Neural cell (in vitro differentiated cells): ENCODE measurements at regions not wholly inside any gene's neighbourhood (a gene's known extent, or its start where the extent isn't known, plus 50 kb on each side); places are given as distances from the start of the nearest gene placed in this dataset.

Experiments
- H2AFZ ChIP-seq: fragments of 200-600, 300-800 bp; sonication (generic), shearing (Covaris generic); 2 replicates; pipeline ENCODE4 v1.6.0; 2014; ENCODE audit warnings: low read depth, mild to moderate bottlenecking, antibody characterized with exemption, low read length, moderate library complexity
- H3F3A ChIP-seq: fragments of 200-600 bp; shearing (Covaris generic); 2 replicates; pipeline ENCODE4 v1.6.1; 2016; ENCODE audit warnings: mild to moderate bottlenecking, moderate library complexity, mixed read lengths, antibody characterized with exemption, low read length; ENCODE audit not compliant: insufficient read depth, poor library complexity, severe bottlenecking
- H3K27ac ChIP-seq: fragments of 200-600, 300-800 bp; sonication (generic), shearing (Covaris generic); 2 replicates; pipeline ENCODE4 v1.5.1; 2014; ENCODE audit warnings: mild to moderate bottlenecking, low read length, moderate library complexity
- H3K27me3 ChIP-seq: fragments of 300-800, 200-600 bp; sonication (generic), shearing (Covaris generic); 2 replicates; pipeline ENCODE4 v1.6.0; 2014; ENCODE audit warnings: mild to moderate bottlenecking, low read depth, low read length, moderate library complexity; ENCODE audit not compliant: insufficient read depth
- H3K36me3 ChIP-seq: fragments of 300-800, 200-600 bp; sonication (generic), shearing (Covaris generic); 2 replicates; pipeline ENCODE4 v1.5.1; 2014; ENCODE audit warnings: mild to moderate bottlenecking, antibody characterized with exemption, low read length, moderate library complexity; ENCODE audit not compliant: insufficient read depth
- H3K4me2 ChIP-seq: fragments of 300-800, 200-600 bp; sonication (generic), shearing (Covaris generic); 2 replicates; pipeline ENCODE4 v1.6.0; 2014; ENCODE audit warnings: mild to moderate bottlenecking, low read length
- H3K4me3 ChIP-seq: fragments of 300-800, 200-600 bp; sonication (generic), shearing (Covaris generic); 2 replicates; pipeline ENCODE4 v1.5.1; 2014; ENCODE audit warnings: mild to moderate bottlenecking, low read length, moderate library complexity
- H3K79me2 ChIP-seq: fragments of 200-600 bp; shearing (Covaris generic); replicated peaks from 2 replicates; pipeline ENCODE4 v1.6.0; 2014; ENCODE audit warnings: mild to moderate bottlenecking, low read length, moderate library complexity; ENCODE audit not compliant: insufficient read depth
- H3K9ac ChIP-seq: fragments of 300-800, 200-600 bp; sonication (generic), shearing (Covaris generic); 2 replicates; pipeline ENCODE4 v1.6.1; 2016; ENCODE audit warnings: mild to moderate bottlenecking, low read length, mixed read lengths
- H3K9me2 ChIP-seq: fragments of 200-600 bp; shearing (Covaris generic); 2 replicates; pipeline ENCODE4 v1.6.1; 2016; ENCODE audit warnings: mild to moderate bottlenecking, low read length, mixed read lengths; ENCODE audit not compliant: insufficient read depth
- H3K9me3 ChIP-seq: fragments of 200-600, 300-800 bp; sonication (generic), shearing (Covaris generic); 2 replicates; pipeline ENCODE4 v1.6.1; 2016; ENCODE audit warnings: mild to moderate bottlenecking, mixed run types, low read length, moderate library complexity, mixed read lengths
- H4K20me1 ChIP-seq: fragments of 200-600 bp; shearing (Covaris generic); 2 replicates; pipeline ENCODE4 v1.6.1; 2016; ENCODE audit warnings: mild to moderate bottlenecking, mixed run types; ENCODE audit not compliant: insufficient read depth
- CTCF ChIP-seq: fragments of 450-650 bp; IDR thresholded peaks from 2 replicates; pipeline ENCODE4 v1.5.1; 2014; ENCODE audit warnings: antibody characterized with exemption, mild to moderate bottlenecking, moderate library complexity; ENCODE audit not compliant: poor library complexity, severe bottlenecking
- EP300 ChIP-seq: fragments of 450-650 bp; conservative IDR thresholded peaks from 2 replicates; pipeline ENCODE4 v1.6.1; 2014; ENCODE audit warnings: antibody characterized with exemption, mild to moderate bottlenecking, moderate library complexity; ENCODE audit not compliant: poor library complexity, severe bottlenecking
- EZH2 ChIP-seq: fragments of 200-600, 300-800 bp; shearing (Covaris generic), sonication (generic); IDR thresholded peaks from 2 replicates; pipeline ENCODE4 v1.6.1; 2014; ENCODE audit warnings: antibody characterized with exemption, low read length, borderline replicate concordance, mild to moderate bottlenecking; ENCODE audit not compliant: insufficient read depth, poor library complexity, severe bottlenecking
- MXI1 ChIP-seq: fragments of 450-650 bp; conservative IDR thresholded peaks from 2 replicates; pipeline ENCODE4 v1.6.1; 2014; ENCODE audit warnings: antibody characterized with exemption, mild to moderate bottlenecking; ENCODE audit not compliant: poor library complexity, severe bottlenecking
- POLR2AphosphoS5 ChIP-seq: IDR thresholded peaks from 2 replicates; pipeline ENCODE4 v1.6.1; 2012
- RAD21 ChIP-seq: fragments of 450-650 bp; conservative IDR thresholded peaks from 2 replicates; pipeline ENCODE4 v1.6.1; 2014; ENCODE audit warnings: antibody characterized with exemption, mild to moderate bottlenecking, moderate library complexity
- REST ChIP-seq: IDR thresholded peaks from 2 replicates; pipeline ENCODE4 v1.6.1; 2012; ENCODE audit warnings: borderline replicate concordance
- SMC3 ChIP-seq: fragments of 450-650 bp; conservative IDR thresholded peaks from 2 replicates; pipeline ENCODE4 v1.6.1; 2014; ENCODE audit warnings: antibody characterized with exemption, mild to moderate bottlenecking, moderate library complexity; ENCODE audit not compliant: poor library complexity
- TAF1 ChIP-seq: IDR thresholded peaks from 2 replicates; pipeline ENCODE4 v1.6.1; 2012; ENCODE audit warnings: low read depth

DNA sequence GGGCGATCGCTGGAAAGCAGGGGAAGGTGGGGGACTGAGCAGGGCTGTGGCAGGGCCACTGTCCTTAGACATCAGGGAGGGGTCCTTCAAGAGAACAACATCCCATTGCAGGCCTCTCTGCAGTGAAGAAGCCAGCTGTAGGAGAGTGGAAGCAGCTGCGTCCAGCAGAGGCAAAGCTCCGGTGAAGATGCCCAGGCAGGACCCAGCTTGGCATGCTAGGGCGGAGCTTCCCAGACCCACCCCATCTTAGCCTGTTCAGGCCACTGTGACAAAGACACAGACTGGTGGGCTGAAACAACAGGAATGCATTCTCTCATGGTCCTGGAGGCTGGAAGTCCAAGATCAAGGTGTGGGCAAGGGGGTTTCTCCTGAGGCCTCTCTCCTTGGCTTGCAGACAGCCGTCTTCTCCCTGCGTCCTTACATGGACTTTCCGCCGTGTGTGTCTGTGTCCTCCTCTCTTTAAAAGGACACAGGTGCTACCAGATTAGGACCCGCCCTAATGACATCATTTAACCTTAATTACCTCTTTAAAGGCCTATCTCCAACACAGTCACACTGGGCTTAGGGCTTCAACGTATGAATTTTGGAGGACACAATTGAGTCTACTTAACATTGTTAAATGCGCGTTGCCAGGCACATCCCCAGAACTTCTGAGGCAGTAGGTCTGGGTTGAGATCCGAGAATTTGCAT, 178.1 kb upstream of the GRB10 start:
- H3K4me2 ChIP-seq = no peak overlapping the region
- no peak overlapping the region for H3K4me3 ChIP-seq
- H2AFZ ChIP-seq = no peak overlapping the region
- H3K27ac ChIP-seq = no peak overlapping the region
- no peak for TF ChIP-seq REST
- TF ChIP-seq EP300 = no peak
- TF ChIP-seq CTCF = no peak
- TF ChIP-seq MXI1 = no peak
- no peak for TF ChIP-seq TAF1
- no peak for TF ChIP-seq SMC3
- no peak for TF ChIP-seq RAD21
- TF ChIP-seq POLR2AphosphoS5 = no peak
- no peak for TF ChIP-seq EZH2
- no peaks in the 10 kb centered on the region for H4K20me1 ChIP-seq
- H3K9ac ChIP-seq = no peak overlapping the region
- no peaks in the 10 kb centered on the region for H3K27me3 ChIP-seq
- H3K9me2 ChIP-seq = no peaks in the 10 kb centered on the region
- H3F3A ChIP-seq = no peaks in the 10 kb centered on the region
- no peaks in the 10 kb centered on the region for H3K9me3 ChIP-seq
- no peaks in the 10 kb centered on the region for H3K79me2 ChIP-seq
- H3K36me3 ChIP-seq = no peaks in the 10 kb centered on the region

DNA sequence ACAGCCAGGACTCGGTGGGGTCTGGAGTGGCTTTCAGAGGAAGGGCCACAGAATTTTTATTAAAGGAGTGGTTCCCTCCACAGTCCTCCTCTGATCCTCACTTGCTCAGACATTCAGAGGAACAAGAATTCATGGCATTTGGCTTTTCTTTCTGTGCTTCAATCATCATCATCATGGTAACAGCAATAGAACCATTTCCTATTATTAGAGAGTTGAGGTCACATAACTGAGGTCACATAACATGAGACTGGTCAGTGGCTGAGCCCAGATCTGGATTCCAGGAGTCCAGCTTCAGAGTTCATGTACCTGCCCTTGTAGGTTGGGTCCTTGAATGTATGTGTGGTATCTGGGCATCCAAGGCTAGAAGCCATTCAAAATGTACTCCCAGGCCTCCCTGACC, 177.3 kb upstream of the GRB10 start:
- no peaks in the 10 kb centered on the region for H3K79me2 ChIP-seq
- no peak overlapping the region for H3K9ac ChIP-seq
- no peak overlapping the region for H3K4me3 ChIP-seq
- H3K36me3 ChIP-seq = no peaks in the 10 kb centered on the region
- no peaks in the 10 kb centered on the region for H3K9me3 ChIP-seq
- H3K9me2 ChIP-seq = no peaks in the 10 kb centered on the region
- peak overlapping the region; percentile 20 for H3K27ac ChIP-seq
- no peaks in the 10 kb centered on the region for H4K20me1 ChIP-seq
- no peak overlapping the region for H2AFZ ChIP-seq
- H3F3A ChIP-seq = no peaks in the 10 kb centered on the region
- TF ChIP-seq CTCF (no peak), SMC3 (no peak), REST (no peak), RAD21 (no peak), MXI1 (no peak)
- no peak overlapping the region for H3K4me2 ChIP-seq
- no peaks in the 10 kb centered on the region for H3K27me3 ChIP-seq
